DOHH2 (cell line): ENCODE measurements at regions not wholly inside any gene's neighbourhood (a gene's known extent, or its start where the extent isn't known, plus 50 kb on each side); places are given as distances from the start of the nearest gene placed in this dataset.

Experiments used
- H3F3A ChIP-seq: fragments of 200-600 bp; sonication (generic), shearing (Covaris generic); 2 replicates; pipeline ENCODE4 v1.6.0; 2016; ENCODE audit warnings: antibody characterized with exemption, mild to moderate bottlenecking; ENCODE audit not compliant: control insufficient read depth, insufficient read depth
- H3K27ac ChIP-seq: fragments of 200-600 bp; sonication (generic); 2 replicates; pipeline ENCODE4 v1.5.1; 2014; ENCODE audit warnings: low read depth, mild to moderate bottlenecking, low read length, moderate library complexity
- H3K27me3 ChIP-seq: fragments of 200-600 bp; sonication (generic); 2 replicates; pipeline ENCODE4 v1.6.1; 2014; ENCODE audit warnings: mild to moderate bottlenecking, low read length, mixed read lengths; ENCODE audit not compliant: control insufficient read depth
- H3K36me3 ChIP-seq: fragments of 200-600 bp; sonication (generic); 2 replicates; pipeline ENCODE4 v1.6.1; 2014; ENCODE audit warnings: mild to moderate bottlenecking, low read length, moderate library complexity, mixed read lengths; ENCODE audit not compliant: control insufficient read depth
- H3K4me1 ChIP-seq: fragments of 200-600 bp; sonication (generic); 2 replicates; pipeline ENCODE4 v1.6.1; 2014; ENCODE audit warnings: mild to moderate bottlenecking, low read length, mixed read lengths; ENCODE audit not compliant: control insufficient read depth
- H3K4me2 ChIP-seq: fragments of 200-600 bp; sonication (generic); 2 replicates; pipeline ENCODE4 v1.6.0; 2014; ENCODE audit warnings: mild to moderate bottlenecking, low read length, moderate library complexity
- H3K4me3 ChIP-seq: fragments of 200-600 bp; sonication (generic); 2 replicates; pipeline ENCODE4 v1.5.1; 2014; ENCODE audit warnings: mild to moderate bottlenecking, low read length, mixed read lengths
- H3K79me2 ChIP-seq: fragments of 200-600 bp; sonication (generic); 2 replicates; pipeline ENCODE4 v1.6.1; 2014; ENCODE audit warnings: mild to moderate bottlenecking, low read length, mixed read lengths; ENCODE audit not compliant: control insufficient read depth
- H3K9me2 ChIP-seq: fragments of 200-600 bp; sonication (generic); replicated peaks from 2 replicates; pipeline ENCODE4 v1.6.1; 2014; ENCODE audit warnings: mild to moderate bottlenecking, low read length, mixed read lengths; ENCODE audit not compliant: control insufficient read depth
- H3K9me3 ChIP-seq: fragments of 200-600 bp; sonication (generic); 2 replicates; pipeline ENCODE4 v1.6.1; 2014; ENCODE audit warnings: antibody characterized with exemption, low read length, mixed read lengths; ENCODE audit not compliant: control insufficient read depth, insufficient read depth
- H4K20me1 ChIP-seq: fragments of 200-600 bp; sonication (generic); 2 replicates; pipeline ENCODE4 v1.6.0; 2014; ENCODE audit warnings: low read depth, mild to moderate bottlenecking, antibody characterized with exemption, low read length, moderate library complexity; ENCODE audit not compliant: control insufficient read depth, insufficient read depth
- CTCF ChIP-seq: fragments of 200-600 bp; sonication (generic); IDR thresholded peaks from one replicate; pipeline ENCODE4 v1.5.1; 2014; ENCODE audit warnings: antibody characterized with exemption, mild to moderate bottlenecking, low read depth, low read length; ENCODE audit not compliant: poor library complexity, severe bottlenecking
- EZH2phosphoT487 ChIP-seq: fragments of 200-600 bp; sonication (generic); IDR thresholded peaks from 2 replicates; pipeline ENCODE4 v1.6.1; 2017; ENCODE audit warnings: borderline replicate concordance, mild to moderate bottlenecking, antibody characterized with exemption, low read length, moderate library complexity, mixed read lengths

- no peaks in the 10 kb centered on the region for H4K20me1 ChIP-seq
- no peaks in the 10 kb centered on the region for H3K79me2 ChIP-seq
- H3K9me3 ChIP-seq: no peaks in the 10 kb centered on the region
- peaks cover 3% of the 10 kb centered on the region; the same call in 1 of the 2 replicates for H3K27me3 ChIP-seq
- no peaks in the 10 kb centered on the region for H3F3A ChIP-seq
- no peak overlapping the region for H3K27ac ChIP-seq
- H3K4me3 ChIP-seq: no peak overlapping the region
- no peaks in the 10 kb centered on the region for H3K4me1 ChIP-seq
- H3K36me3 ChIP-seq: no peaks in the 10 kb centered on the region
- no peak overlapping the region for H3K4me2 ChIP-seq
- TF ChIP-seq CTCF: no peak
- no peak for TF ChIP-seq EZH2phosphoT487
- no peaks in the 10 kb centered on the region for H3K9me2 ChIP-seq
Observed at GRCh38 chr9:115235221-115235620, 117.3 kb upstream of the TNC start.

- no peaks in the 10 kb centered on the region for H3K79me2 ChIP-seq
- H3F3A ChIP-seq: no peaks in the 10 kb centered on the region
- H3K9me3 ChIP-seq: no peaks in the 10 kb centered on the region
- H4K20me1 ChIP-seq: no peaks in the 10 kb centered on the region
- H3K4me2 ChIP-seq: no peak overlapping the region
- H3K36me3 ChIP-seq: no peaks in the 10 kb centered on the region
- TF ChIP-seq CTCF (no peak), EZH2phosphoT487 (no peak)
- H3K9me2 ChIP-seq: no peaks in the 10 kb centered on the region
- no peaks in the 10 kb centered on the region for H3K4me1 ChIP-seq
- H3K4me3 ChIP-seq: no peak overlapping the region
- peaks cover 3% of the 10 kb centered on the region; the same call in 1 of the 2 replicates for H3K27me3 ChIP-seq
- no peak overlapping the region for H3K27ac ChIP-seq
Observed at GRCh38 chr9:115237385-115237998, 119.5 kb upstream of the TNC start.

- Histone ChIP-seq H3K4me3 (no peak overlapping the region), H3K36me3 (no peaks in the 10 kb centered on the region), H3K27me3 (no peaks in the 10 kb centered on the region), H3K9me2 (no peaks in the 10 kb centered on the region), H3K9me3 (no peaks in the 10 kb centered on the region), H3K4me2 (no peak overlapping the region), H3K27ac (no peak overlapping the region), H3K79me2 (no peaks in the 10 kb centered on the region), H3K4me1 (no peaks in the 10 kb centered on the region), H3F3A (no peaks in the 10 kb centered on the region), H4K20me1 (no peaks in the 10 kb centered on the region)
- TF ChIP-seq EZH2phosphoT487: no peak
- TF ChIP-seq CTCF: no peak
Observed at GRCh38 chr9:115240676-115241075, 122.7 kb upstream of the TNC start.

GRCh38 chr9:115241641-115242040 lies 123.7 kb upstream of the TNC start:
- Histone ChIP-seq H3K27ac (no peak overlapping the region), H3K4me1 (no peaks in the 10 kb centered on the region), H3F3A (no peaks in the 10 kb centered on the region), H3K9me2 (no peaks in the 10 kb centered on the region), H3K4me2 (no peak overlapping the region), H3K9me3 (no peaks in the 10 kb centered on the region), H3K4me3 (no peak overlapping the region), H3K79me2 (no peaks in the 10 kb centered on the region), H3K27me3 (no peaks in the 10 kb centered on the region), H4K20me1 (no peaks in the 10 kb centered on the region), H3K36me3 (no peaks in the 10 kb centered on the region)
- TF ChIP-seq EZH2phosphoT487 (no peak), CTCF (no peak)
